Fibroblast of pulmonary artery (primary cell): ENCODE measurements at regions not wholly inside any gene's neighbourhood (a gene's known extent, or its start where the extent isn't known, plus 50 kb on each side); places are given as distances from the start of the nearest gene placed in this dataset.

ENCODE experiments used
- DNase-seq: peaks from one replicate; pipeline ENCODE4 v3.0.0-alpha.2; 2010; ENCODE audit warnings: low read depth
- H3K4me3 ChIP-seq: replicated peaks from 2 replicates; pipeline ENCODE4 v1.5.1; 2011; ENCODE audit warnings: low read depth, mild to moderate bottlenecking, control low read depth, low read length, moderate library complexity
- TF ChIP-seq, protein P1 (sequence below): IDR thresholded peaks from 2 replicates; pipeline ENCODE4 v1.5.1; 2011; ENCODE audit warnings: mild to moderate bottlenecking, control low read depth, low read length, inconsistent platforms; ENCODE audit errors: missing control alignments

DNA sequence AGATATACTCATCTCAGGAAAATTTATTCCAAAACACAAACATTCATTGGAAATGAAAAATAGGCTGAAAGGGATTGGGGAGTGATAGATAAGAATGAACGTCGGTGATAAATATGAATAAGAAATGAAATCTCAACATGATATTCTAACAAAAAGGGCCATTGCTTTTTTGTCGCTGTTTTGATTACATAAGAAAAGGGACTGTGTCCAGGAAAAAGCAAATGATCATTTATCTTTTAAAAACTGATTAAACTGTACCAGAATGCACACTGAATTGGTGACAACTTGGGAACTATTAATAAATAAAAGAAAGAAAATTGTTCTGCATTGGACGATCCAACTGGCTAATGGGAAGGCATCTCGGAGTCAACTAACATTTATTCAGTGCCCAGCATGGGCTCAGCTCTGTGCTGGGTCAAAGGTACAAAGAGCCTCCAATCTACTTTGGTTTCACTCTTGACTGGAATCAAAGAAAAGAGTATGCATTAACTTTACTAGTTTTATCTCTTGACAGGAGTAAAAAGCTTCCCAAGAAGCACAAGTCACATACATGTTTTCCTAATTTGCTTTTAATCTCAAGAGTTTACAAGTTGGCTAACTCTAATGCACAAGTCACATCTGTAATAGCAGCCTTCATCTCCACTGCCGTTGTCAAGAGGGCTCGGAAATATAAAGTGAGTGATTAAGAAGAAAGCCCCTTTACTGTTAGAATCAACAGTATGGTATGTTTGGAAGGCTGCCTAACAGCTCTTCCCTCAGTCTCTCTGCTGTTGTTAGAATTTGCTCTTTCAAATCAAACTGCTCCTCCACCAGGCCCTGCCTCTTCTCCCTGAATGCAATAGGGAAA lies 280.0 kb downstream of the IGSF11 start:
- no peak for DNase-seq
- TF ChIP-seq, protein P1, sequence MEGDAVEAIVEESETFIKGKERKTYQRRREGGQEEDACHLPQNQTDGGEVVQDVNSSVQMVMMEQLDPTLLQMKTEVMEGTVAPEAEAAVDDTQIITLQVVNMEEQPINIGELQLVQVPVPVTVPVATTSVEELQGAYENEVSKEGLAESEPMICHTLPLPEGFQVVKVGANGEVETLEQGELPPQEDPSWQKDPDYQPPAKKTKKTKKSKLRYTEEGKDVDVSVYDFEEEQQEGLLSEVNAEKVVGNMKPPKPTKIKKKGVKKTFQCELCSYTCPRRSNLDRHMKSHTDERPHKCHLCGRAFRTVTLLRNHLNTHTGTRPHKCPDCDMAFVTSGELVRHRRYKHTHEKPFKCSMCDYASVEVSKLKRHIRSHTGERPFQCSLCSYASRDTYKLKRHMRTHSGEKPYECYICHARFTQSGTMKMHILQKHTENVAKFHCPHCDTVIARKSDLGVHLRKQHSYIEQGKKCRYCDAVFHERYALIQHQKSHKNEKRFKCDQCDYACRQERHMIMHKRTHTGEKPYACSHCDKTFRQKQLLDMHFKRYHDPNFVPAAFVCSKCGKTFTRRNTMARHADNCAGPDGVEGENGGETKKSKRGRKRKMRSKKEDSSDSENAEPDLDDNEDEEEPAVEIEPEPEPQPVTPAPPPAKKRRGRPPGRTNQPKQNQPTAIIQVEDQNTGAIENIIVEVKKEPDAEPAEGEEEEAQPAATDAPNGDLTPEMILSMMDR = no peak
- H3K4me3 ChIP-seq = no peak overlapping the region

DNA sequence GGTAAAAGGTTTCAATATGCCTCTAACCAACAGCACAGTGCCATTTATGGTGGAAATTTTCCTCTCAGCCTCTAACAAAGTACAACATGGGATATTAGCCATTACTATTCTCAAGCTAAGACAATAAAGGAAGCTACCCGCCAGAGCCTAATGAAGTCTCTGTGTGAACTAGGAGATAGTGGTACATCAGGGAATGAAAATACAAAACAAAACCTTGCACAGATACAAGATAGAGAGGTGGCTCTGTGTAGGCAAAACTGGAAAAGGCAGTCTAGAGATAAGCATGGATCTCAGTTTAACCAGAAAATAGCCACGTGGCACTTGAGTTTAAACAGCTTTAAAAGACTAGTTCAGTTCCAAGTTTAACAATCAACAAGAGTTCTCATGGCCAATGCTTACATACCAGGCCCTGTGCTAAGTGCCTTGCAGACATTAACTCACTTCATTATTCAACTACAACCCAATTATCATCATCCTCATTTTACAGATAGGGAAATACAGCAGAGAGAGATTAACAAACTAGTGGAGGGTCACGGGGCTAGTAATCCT lies 279.3 kb downstream of the IGSF11 start:
- DNase-seq = no peak
- TF ChIP-seq, protein P1 = no peak

DNA sequence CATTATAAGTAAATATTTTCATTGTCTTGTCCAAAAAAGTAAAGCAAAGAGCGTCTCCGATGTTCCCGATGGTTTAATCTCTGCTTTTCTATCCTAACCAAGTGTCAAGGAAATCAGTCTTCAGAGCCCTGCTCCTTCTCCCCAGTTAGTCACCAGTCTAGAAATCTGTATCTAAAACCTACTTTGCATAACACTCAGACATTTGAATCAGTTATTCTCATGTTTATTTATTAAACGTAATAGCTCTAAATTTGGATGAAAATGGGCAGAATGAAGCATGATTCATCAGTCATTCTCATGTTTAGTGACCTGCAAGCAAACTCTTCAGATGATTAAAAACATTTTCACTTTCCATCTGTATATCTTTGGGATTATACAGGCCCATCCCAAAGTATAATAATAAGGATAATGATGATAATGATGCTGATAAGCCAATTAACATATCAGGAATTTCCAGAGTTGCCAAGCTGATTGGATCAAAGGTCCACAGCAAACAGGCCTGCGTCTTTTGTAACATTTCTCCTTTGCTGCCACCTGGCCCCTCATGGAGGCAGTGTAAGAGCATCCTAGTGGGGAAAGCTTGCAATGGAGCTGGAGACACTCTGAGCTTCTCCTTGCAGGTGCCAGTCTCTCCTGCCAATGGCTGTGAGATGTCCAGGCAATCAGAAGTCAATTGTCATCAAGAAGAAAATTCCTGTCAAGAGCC lies 273.9 kb downstream of the IGSF11 start:
- TF ChIP-seq, protein P1 = no peak
- no peak for DNase-seq

More for the DNA sequence above, 279.3 kb downstream of the IGSF11 start:
- H3K4me3 ChIP-seq = no peak overlapping the region

DNA sequence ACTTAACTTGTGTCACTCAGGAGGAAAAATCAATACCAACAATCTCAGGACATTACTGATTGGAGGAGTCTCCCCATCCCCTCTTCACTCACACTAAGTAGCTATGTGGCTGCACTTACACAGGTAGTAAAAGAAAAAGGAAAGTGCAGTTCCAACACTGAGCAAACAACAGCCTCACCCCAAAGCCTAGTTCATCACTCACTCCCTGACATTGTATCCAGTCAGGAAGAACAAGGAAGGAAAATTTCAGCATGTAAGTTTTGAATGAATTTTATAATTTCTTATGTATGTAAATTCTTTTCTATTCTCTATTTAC lies 273.4 kb downstream of the IGSF11 start:
- TF ChIP-seq, protein P1 = no peak
- DNase-seq = no peak
- H3K4me3 ChIP-seq = no peak overlapping the region

More for the DNA sequence above, 273.9 kb downstream of the IGSF11 start:
- H3K4me3 ChIP-seq = no peak overlapping the region

DNA sequence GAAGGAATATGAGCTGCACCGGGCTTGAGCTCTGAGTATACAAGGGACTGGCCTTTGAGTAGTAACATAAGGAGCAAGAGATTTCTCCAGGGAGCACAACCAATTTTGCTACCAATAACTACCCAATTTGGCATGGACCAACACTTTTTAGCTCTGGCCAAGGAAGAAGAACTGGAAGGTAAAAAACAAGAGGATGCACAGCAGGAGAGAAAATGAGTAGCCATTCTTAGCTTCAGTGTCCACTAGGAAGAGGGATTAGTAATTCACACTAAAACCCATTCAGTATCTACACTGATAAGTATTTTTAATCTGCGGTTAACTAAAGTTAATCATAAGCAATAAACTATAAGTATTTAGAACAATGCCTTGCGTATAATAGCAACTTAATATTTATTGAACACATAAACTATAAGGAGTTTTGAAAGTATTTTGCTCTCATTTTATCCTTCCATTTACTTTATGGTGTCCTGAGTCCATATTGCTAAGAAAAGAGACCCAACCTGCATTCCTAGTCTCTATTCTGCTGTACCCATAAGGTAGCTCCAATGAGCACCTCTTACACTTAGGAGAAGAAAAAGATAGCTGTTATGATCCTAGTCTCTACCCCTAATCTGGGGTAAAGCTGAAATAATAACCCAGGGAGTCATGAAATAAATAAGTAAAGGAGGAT lies 268.9 kb downstream of the IGSF11 start:
- no peak for DNase-seq
- TF ChIP-seq, protein P1 = no peak
- no peak overlapping the region for H3K4me3 ChIP-seq

DNA sequence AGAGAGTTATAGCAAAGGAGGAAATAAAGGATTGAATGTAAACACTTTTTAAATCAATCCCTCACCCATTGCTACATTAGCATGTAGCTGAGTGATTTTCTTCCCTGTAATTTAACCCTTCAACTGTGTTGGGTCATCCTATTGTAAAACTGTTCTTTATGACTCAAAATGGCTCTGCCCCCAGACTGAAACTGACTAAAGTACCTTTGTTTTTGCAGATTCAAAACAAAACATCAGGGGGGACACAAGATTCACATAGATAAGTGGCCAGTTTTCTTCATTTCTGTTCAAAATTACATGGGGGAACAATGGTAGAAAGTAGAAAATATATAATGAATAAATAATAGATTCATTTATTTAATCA lies 268.4 kb downstream of the IGSF11 start:
- no peak overlapping the region for H3K4me3 ChIP-seq
- no peak for DNase-seq
- TF ChIP-seq, protein P1 = no peak
